ENCODE measurements at regions not wholly inside any gene's neighbourhood (a gene's known extent, or its start where the extent isn't known, plus 50 kb on each side); places are given as distances from the start of the nearest gene placed in this dataset.
"Not testable (repeated sequence)": the region's sequence is repeated elsewhere in the genome, so short reads cannot be mapped to it uniquely, and the experiment has no call there.

- no peak for DNase-seq (ENCODE audit: extremely low read depth, low read depth, low spot score)
Observed at GRCh38 chr10:2401459-2401858, 664.1 kb upstream of the ADARB2 start.

- no peak for DNase-seq (ENCODE audit: extremely low read depth, low read depth, low spot score)
Observed at GRCh38 chr10:2399482-2399881, 662.2 kb upstream of the ADARB2 start.

- DNase-seq (ENCODE audit: extremely low read depth, low read depth, low spot score) = no peak
Observed at GRCh38 chr10:2392145-2392812, 655.0 kb upstream of the ADARB2 start.

GRCh38 chr10:2387672-2388071 lies 650.3 kb upstream of the ADARB2 start:
- DNase-seq (ENCODE audit: extremely low read depth, low read depth, low spot score) = no peak

- no peak for DNase-seq (ENCODE audit: extremely low read depth, low read depth, low spot score)
Observed at GRCh38 chr10:2387261-2387660, 649.9 kb upstream of the ADARB2 start.

- DNase-seq (ENCODE audit: extremely low read depth, low read depth, low spot score) = no peak
Observed at GRCh38 chr10:2380218-2380617, 642.9 kb upstream of the ADARB2 start.

GRCh38 chr10:2367083-2367482 lies 629.8 kb upstream of the ADARB2 start:
- no peak for DNase-seq (ENCODE audit: extremely low read depth, low read depth, low spot score)

GRCh38 chr10:2366264-2366931 lies 629.1 kb upstream of the ADARB2 start:
- DNase-seq (ENCODE audit: extremely low read depth, low read depth, low spot score) = no peak

GRCh38 chr10:2362331-2362730 lies 625.0 kb upstream of the ADARB2 start:
- DNase-seq (ENCODE audit: extremely low read depth, low read depth, low spot score) = no peak

- DNase-seq (ENCODE audit: extremely low read depth, low read depth, low spot score) = no peak
Observed at GRCh38 chr10:2358586-2358985, 621.3 kb upstream of the ADARB2 start.

GRCh38 chr10:2356670-2357069 lies 619.3 kb upstream of the ADARB2 start:
- no peak for DNase-seq (ENCODE audit: extremely low read depth, low read depth, low spot score)

- no peak for DNase-seq (ENCODE audit: extremely low read depth, low read depth, low spot score)
Observed at GRCh38 chr10:2351566-2351965, 614.2 kb upstream of the ADARB2 start.

- no peak for DNase-seq (ENCODE audit: extremely low read depth, low read depth, low spot score)
Observed at GRCh38 chr10:2342206-2342605, 604.9 kb upstream of the ADARB2 start.

GRCh38 chr10:2340831-2341647 lies 603.7 kb upstream of the ADARB2 start:
- no peak for DNase-seq (ENCODE audit: extremely low read depth, low read depth, low spot score)

GRCh38 chr10:2335626-2336025 lies 598.3 kb upstream of the ADARB2 start:
- DNase-seq (ENCODE audit: extremely low read depth, low read depth, low spot score) = no peak

GRCh38 chr10:2334575-2334974 lies 597.2 kb upstream of the ADARB2 start:
- no peak for DNase-seq (ENCODE audit: extremely low read depth, low read depth, low spot score)

GRCh38 chr10:2329082-2329481 lies 591.8 kb upstream of the ADARB2 start:
- DNase-seq (ENCODE audit: extremely low read depth, low read depth, low spot score) = no peak

GRCh38 chr10:2326411-2326810 lies 589.1 kb upstream of the ADARB2 start:
- no peak for DNase-seq (ENCODE audit: extremely low read depth, low read depth, low spot score)

GRCh38 chr10:2315045-2315485 lies 577.7 kb upstream of the ADARB2 start:
- DNase-seq (ENCODE audit: extremely low read depth, low read depth, low spot score) = not testable (repeated sequence)

GRCh38 chr10:2306081-2306480 lies 568.8 kb upstream of the ADARB2 start:
- no peak for DNase-seq (ENCODE audit: extremely low read depth, low read depth, low spot score)

GRCh38 chr10:2303169-2303568 lies 565.8 kb upstream of the ADARB2 start:
- no peak for DNase-seq (ENCODE audit: extremely low read depth, low read depth, low spot score)

GRCh38 chr10:2301227-2301626 lies 563.9 kb upstream of the ADARB2 start:
- DNase-seq (ENCODE audit: extremely low read depth, low read depth, low spot score) = no peak
